ENCODE measurements at regions not wholly inside any gene's neighbourhood (a gene's known extent, or its start where the extent isn't known, plus 50 kb on each side); places are given as distances from the start of the nearest gene placed in this dataset.

DNA sequence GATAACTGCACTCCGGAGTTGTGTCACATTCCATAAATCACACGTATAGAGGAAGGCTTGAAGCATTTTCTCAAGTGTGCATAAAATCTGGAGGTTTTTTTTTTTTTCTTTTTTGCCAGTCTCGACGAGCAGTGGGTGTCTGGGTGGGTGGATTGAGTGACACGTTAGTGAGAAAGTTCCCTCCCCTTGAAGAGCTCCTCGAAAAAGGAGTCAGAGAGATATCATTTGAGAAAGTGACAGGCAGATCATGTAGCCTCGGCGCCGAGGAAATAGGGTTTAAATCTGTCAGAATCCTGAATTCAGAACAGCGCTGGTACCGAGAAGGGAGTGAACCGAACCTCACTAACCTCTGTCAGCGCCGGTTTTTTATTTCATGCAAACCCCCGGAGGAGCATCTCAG, 269.5 kb upstream of the ARID1B start:
- Histone ChIP-seq H3K27me3 (ENCODE audit: control insufficient read depth, insufficient read depth, low read length) (no peaks in the 10 kb centered on the region), H3K4me3 (ENCODE audit: low read depth, low read length) (no peak overlapping the region), H3K36me3 (ENCODE audit: control insufficient read depth, insufficient read depth, low read length) (no peaks in the 10 kb centered on the region)
- TF ChIP-seq, protein P1, sequence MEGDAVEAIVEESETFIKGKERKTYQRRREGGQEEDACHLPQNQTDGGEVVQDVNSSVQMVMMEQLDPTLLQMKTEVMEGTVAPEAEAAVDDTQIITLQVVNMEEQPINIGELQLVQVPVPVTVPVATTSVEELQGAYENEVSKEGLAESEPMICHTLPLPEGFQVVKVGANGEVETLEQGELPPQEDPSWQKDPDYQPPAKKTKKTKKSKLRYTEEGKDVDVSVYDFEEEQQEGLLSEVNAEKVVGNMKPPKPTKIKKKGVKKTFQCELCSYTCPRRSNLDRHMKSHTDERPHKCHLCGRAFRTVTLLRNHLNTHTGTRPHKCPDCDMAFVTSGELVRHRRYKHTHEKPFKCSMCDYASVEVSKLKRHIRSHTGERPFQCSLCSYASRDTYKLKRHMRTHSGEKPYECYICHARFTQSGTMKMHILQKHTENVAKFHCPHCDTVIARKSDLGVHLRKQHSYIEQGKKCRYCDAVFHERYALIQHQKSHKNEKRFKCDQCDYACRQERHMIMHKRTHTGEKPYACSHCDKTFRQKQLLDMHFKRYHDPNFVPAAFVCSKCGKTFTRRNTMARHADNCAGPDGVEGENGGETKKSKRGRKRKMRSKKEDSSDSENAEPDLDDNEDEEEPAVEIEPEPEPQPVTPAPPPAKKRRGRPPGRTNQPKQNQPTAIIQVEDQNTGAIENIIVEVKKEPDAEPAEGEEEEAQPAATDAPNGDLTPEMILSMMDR (IDR thresholded peaks at IDR 0.05; ENCODE audit: insufficient read depth, low read depth, low read length) = no peak
- DNase-seq (ENCODE audit: low read depth) = no peak
- CTCF ChIA-PET = no interaction called here
- POLR2A ChIA-PET = no interaction called here

DNA sequence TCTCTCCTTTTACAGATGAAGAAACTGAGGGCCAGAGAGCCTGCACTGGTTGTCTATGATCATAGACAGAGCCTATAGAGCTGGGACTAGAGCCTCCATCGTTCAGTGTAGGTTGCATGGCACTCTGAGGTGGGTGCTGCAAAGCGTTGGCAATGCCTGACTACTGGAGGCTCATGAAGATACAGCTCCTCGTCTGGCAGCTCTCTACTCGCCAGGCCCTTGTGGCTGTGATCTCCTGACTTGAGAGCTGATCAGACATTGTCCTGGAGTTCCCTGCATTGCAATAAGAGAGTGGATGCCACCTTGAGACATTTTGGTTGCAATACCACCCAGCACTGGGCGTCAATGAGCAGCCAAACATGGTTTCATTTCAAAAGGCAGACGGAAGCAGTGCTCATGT, 270.1 kb upstream of the ARID1B start:
- CTCF ChIA-PET = no interaction called here
- Histone ChIP-seq H3K36me3 (ENCODE audit: control insufficient read depth, insufficient read depth, low read length) (no peaks in the 10 kb centered on the region), H3K27me3 (ENCODE audit: control insufficient read depth, insufficient read depth, low read length) (no peaks in the 10 kb centered on the region), H3K4me3 (ENCODE audit: low read depth, low read length) (no peak overlapping the region)
- TF ChIP-seq, protein P1 (IDR thresholded peaks at IDR 0.05; ENCODE audit: insufficient read depth, low read depth, low read length) = no peak
- POLR2A ChIA-PET = no interaction called here
- no peak for DNase-seq (ENCODE audit: low read depth)

DNA sequence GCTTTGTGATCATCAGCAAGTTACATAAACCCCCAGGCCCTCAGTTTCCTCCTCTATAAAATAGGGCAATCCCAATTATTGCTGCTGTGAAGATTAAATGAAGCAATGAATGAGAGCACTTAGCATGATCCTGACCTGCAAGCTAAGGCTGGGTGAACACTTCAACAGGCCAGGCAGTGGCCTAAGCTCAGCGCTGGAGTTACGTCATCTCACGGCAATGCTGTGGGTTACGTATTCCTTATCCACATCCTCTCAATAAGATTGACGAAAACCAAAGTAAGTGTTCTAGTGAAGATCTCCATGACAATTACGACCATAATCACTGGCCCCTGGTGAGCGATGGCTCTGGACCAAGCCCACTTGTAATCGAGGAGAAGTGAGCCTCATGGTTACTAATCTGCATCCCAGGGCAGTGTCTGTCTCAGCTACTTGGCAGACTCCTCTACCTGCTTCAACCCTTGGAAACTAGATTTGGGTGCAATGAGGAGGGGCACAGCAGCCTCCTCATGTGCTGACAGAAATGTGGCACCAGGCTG, 274.1 kb upstream of the ARID1B start:
- Histone ChIP-seq H3K4me3 (ENCODE audit: low read depth, low read length) (no peak overlapping the region), H3K36me3 (ENCODE audit: control insufficient read depth, insufficient read depth, low read length) (no peaks in the 10 kb centered on the region), H3K27me3 (ENCODE audit: control insufficient read depth, insufficient read depth, low read length) (no peaks in the 10 kb centered on the region)
- TF ChIP-seq, protein P1 (IDR thresholded peaks at IDR 0.05; ENCODE audit: insufficient read depth, low read depth, low read length) = no peak
- ChIA-PET CTCF (no interaction called here), POLR2A (no interaction called here)
- no peak for DNase-seq (ENCODE audit: low read depth)

DNA sequence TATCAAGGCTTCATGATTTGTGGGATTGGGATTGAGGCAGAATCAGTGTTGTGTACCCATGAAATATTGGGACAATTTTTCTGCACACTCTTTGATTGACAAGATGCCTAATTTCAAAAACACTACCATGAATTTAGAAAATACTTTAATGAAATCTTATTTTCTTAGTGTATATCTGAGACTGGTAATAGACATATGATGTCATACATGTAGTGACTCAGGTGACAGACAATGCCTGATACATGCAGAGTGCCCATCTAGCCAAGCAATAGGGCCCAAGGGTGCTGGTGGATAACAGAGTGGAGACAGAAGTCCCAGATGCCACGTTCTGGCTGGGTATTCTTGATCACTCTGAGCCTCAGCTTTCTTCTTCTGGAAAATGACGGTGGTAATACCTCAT, 279.6 kb upstream of the ARID1B start:
- TF ChIP-seq, protein P1 (IDR thresholded peaks at IDR 0.05; ENCODE audit: insufficient read depth, low read depth, low read length) = no peak
- no peaks in the 10 kb centered on the region for H3K27me3 ChIP-seq (ENCODE audit: control insufficient read depth, insufficient read depth, low read length)
- H3K4me3 ChIP-seq (ENCODE audit: low read depth, low read length) = no peak overlapping the region
- no peaks in the 10 kb centered on the region for H3K36me3 ChIP-seq (ENCODE audit: control insufficient read depth, insufficient read depth, low read length)
- no peak for DNase-seq (ENCODE audit: low read depth)
- ChIA-PET POLR2A (no interaction called here), CTCF (interaction anchor here (1.1 kb wide), 1 partner anchor 15 kb away, joined by 3 read pairs; no protein-coding TSS in a partner anchor)

DNA sequence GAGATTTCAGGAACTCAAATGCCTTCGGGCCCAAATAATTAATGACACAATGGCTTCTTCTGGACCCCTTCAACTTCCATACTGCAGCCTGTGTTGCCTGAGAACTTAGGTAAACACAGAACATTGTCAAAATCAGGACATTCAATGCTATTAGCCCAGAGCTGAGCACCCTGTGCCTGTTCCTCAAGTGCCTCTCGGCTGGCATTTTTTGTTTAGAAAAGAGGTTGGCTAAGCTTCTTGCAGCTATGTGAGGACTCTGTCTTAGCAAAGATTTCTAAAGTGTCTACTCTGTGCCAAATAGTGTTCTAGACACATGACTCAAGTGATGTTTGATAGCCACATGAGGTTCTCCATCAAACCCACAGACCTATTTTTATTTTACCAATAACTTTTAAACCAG, 289.3 kb upstream of the ARID1B start:
- Histone ChIP-seq H3K4me3 (ENCODE audit: low read depth, low read length) (no peak overlapping the region), H3K27me3 (ENCODE audit: control insufficient read depth, insufficient read depth, low read length) (no peaks in the 10 kb centered on the region), H3K36me3 (ENCODE audit: control insufficient read depth, insufficient read depth, low read length) (no peaks in the 10 kb centered on the region)
- DNase-seq (ENCODE audit: low read depth) = no peak
- POLR2A ChIA-PET = no interaction called here
- TF ChIP-seq, protein P1 (IDR thresholded peaks at IDR 0.05; ENCODE audit: insufficient read depth, low read depth, low read length) = no peak
- CTCF ChIA-PET = no interaction called here
